A549 (cell line): ENCODE measurements at regions not wholly inside any gene's neighbourhood (a gene's known extent, or its start where the extent isn't known, plus 50 kb on each side); places are given as distances from the start of the nearest gene placed in this dataset.

Experiments
- ATAC-seq, 2 experiments: fragments of 200-7000 bp in 1 of 2; fragments of >200 bp in 1 of 2; cut with Nextera tagmentation in 1 of 2; cut with Tn5 transposase in 1 of 2; 3 replicates each; pipeline versions ENCODE4 v1.8.0 to v1.9.1; 2018 to 2020; ENCODE audit warnings: mild to moderate bottlenecking in 1 of 2, moderate library complexity in 1 of 2
- CTCF ChIA-PET: fragments of 300-600 bp; sonication (Branson Sonifier 250); formaldehyde crosslinking; extraction: SDS; loops from one replicate; lab custom pipeline; 2021; ENCODE audit warnings: antibody characterized with exemption, inconsistent platforms; lab: Yijun Ruan, JAX
- POLR2A ChIA-PET: fragments of 350-600 bp; formaldehyde crosslinking; extraction: SDS; loops from one replicate; lab custom pipeline; 2021; ENCODE audit warnings: antibody characterized with exemption, inconsistent platforms; lab: Yijun Ruan, JAX
- DNase-seq, 2 experiments: peaks; one replicate each; pipeline versions ENCODE4 v3.0.0 to v3.0.0-alpha.2; 2011 to 2016; ENCODE audit warnings: low read depth in 1 of 2, low spot score in 1 of 2
- FAIRE-seq: peaks from 2 replicates; lab custom pipeline; 2011; peaks lifted over from hg19 to GRCh38; lab: Jason Lieb, UNC
- H3K27ac ChIP-seq, 2 experiments: fragments of >200 bp; sonication (Bioruptor Twin); formaldehyde crosslinking; 3 replicates each; pipeline ENCODE4 v1.5.1; 2016 to 2017
- H3K4me1 ChIP-seq: fragments of >200 bp; sonication (Bioruptor Twin); formaldehyde crosslinking; 3 replicates; pipeline ENCODE4 v1.6.1; 2016
- H3K4me2 ChIP-seq: fragments of >200 bp; sonication (Bioruptor Twin); formaldehyde crosslinking; 3 replicates; pipeline ENCODE4 v1.6.1; 2016
- H3K4me3 ChIP-seq: fragments of >200 bp; sonication (Bioruptor Twin); formaldehyde crosslinking; 3 replicates; pipeline ENCODE4 v1.5.1; 2016
- H3K9me3 ChIP-seq: fragments of >200 bp; sonication (Bioruptor Twin); formaldehyde crosslinking; 3 replicates; pipeline ENCODE4 v1.6.1; 2016
- CBX2 ChIP-seq: fragments of 200-600 bp; sonication (generic); IDR thresholded peaks from 2 replicates; pipeline ENCODE4 v1.6.1; 2016; ENCODE audit warnings: low read depth, mild to moderate bottlenecking, borderline replicate concordance
- CBX8 ChIP-seq: fragments of 200-600 bp; sonication (generic); IDR thresholded peaks from 2 replicates; pipeline ENCODE4 v1.6.1; 2016
- EHF ChIP-seq: fragments of 250-450 bp; sonication (Bioruptor Pico); IDR thresholded peaks from 2 replicates; pipeline ENCODE4 v1.5.0; 2020; ENCODE audit warnings: mild to moderate bottlenecking
- EP300 ChIP-seq, 2 experiments: fragments of >200 bp; sonication (Bioruptor Twin); formaldehyde crosslinking; IDR thresholded peaks; 2 replicates in 1 of 2; 3 replicates in 1 of 2; pipeline ENCODE4 v1.6.1; 2016 to 2017
- ESRRA ChIP-seq: fragments of 150-350 bp; IDR thresholded peaks from 2 replicates; pipeline ENCODE4 v1.6.1; 2014; ENCODE audit warnings: mild to moderate bottlenecking, low read length, borderline replicate concordance
- FOSB ChIP-seq: fragments of 250-450 bp; sonication (Bioruptor Pico); IDR thresholded peaks from 2 replicates; pipeline ENCODE4 v1.5.0; 2020; ENCODE audit warnings: mild to moderate bottlenecking, moderate library complexity
- FOSL2 ChIP-seq, 2 experiments: fragments of 450-650 bp in 1 of 2; fragments of >200 bp in 1 of 2; sonication (Bioruptor Twin) in 1 of 2; formaldehyde crosslinking; IDR thresholded peaks; 2 replicates each; pipeline versions ENCODE4 v1.5.0 to v1.6.1; 2016 to 2020; ENCODE audit warnings: mild to moderate bottlenecking in 1 of 2, moderate library complexity in 1 of 2
- FOXS1 ChIP-seq: fragments of 250-450 bp; sonication (Bioruptor Pico); IDR thresholded peaks from 2 replicates; pipeline ENCODE4 v1.5.0; 2020; ENCODE audit warnings: mild to moderate bottlenecking, moderate library complexity
- HEYL ChIP-seq: fragments of 250-450 bp; sonication (Bioruptor Pico); IDR thresholded peaks from 2 replicates; pipeline ENCODE4 v1.8.0; 2021; ENCODE audit warnings: mild to moderate bottlenecking, moderate library complexity
- HOXB13 ChIP-seq: fragments of 250-450 bp; sonication (Bioruptor Pico); IDR thresholded peaks from 2 replicates; pipeline ENCODE4 v1.5.0; 2020; ENCODE audit warnings: low read depth, mild to moderate bottlenecking, moderate library complexity
- JUN ChIP-seq, 2 experiments: fragments of >200 bp; sonication (Bioruptor Twin); formaldehyde crosslinking; IDR thresholded peaks; 2 replicates in 1 of 2; 3 replicates in 1 of 2; pipeline ENCODE4 v1.6.1; 2016 to 2017
- JUNB ChIP-seq: fragments of >200 bp; sonication (Bioruptor Twin); formaldehyde crosslinking; IDR thresholded peaks from 2 replicates; pipeline ENCODE4 v1.6.1; 2016
- MAFK ChIP-seq: fragments of 450-650 bp; IDR thresholded peaks from 2 replicates; pipeline ENCODE4 v1.6.1; 2014; ENCODE audit not compliant: partially characterized antibody
- MAZ ChIP-seq: fragments of 150-350 bp; IDR thresholded peaks from 2 replicates; pipeline ENCODE4 v1.6.1; 2014; ENCODE audit warnings: antibody characterized with exemption, low read depth, low read length, borderline replicate concordance
- MYC ChIP-seq: IDR thresholded peaks from 2 replicates; pipeline ENCODE4 v1.6.1; 2012; ENCODE audit warnings: mild to moderate bottlenecking, inconsistent platforms, low read length, improper control_type of control experiment, borderline replicate concordance
- NFE2L2 ChIP-seq: fragments of 150-350 bp; conservative IDR thresholded peaks from 2 replicates; pipeline ENCODE4 v1.6.1; 2014; ENCODE audit warnings: low read length
- RNF2 ChIP-seq: fragments of 200-600 bp; sonication (generic); IDR thresholded peaks from 2 replicates; pipeline ENCODE4 v1.6.1; 2016; ENCODE audit warnings: low read depth, mild to moderate bottlenecking, antibody characterized with exemption, moderate library complexity, borderline replicate concordance
- TFCP2L1 ChIP-seq: fragments of 250-450 bp; sonication (Bioruptor Pico); IDR thresholded peaks from 2 replicates; pipeline ENCODE4 v1.5.0; 2021; ENCODE audit warnings: mild to moderate bottlenecking
- TP53 ChIP-seq: fragments of 250-450 bp; sonication (Bioruptor Pico); IDR thresholded peaks from 2 replicates; pipeline ENCODE4 v1.5.0; 2021; ENCODE audit warnings: mild to moderate bottlenecking, moderate library complexity
- ZFP36 ChIP-seq: fragments of 450-650 bp; IDR thresholded peaks from 2 replicates; pipeline ENCODE4 v1.6.1; 2014; ENCODE audit warnings: borderline replicate concordance; ENCODE audit not compliant: partially characterized antibody
- ZNF302 ChIP-seq: fragments of 250-450 bp; sonication (Bioruptor Pico); IDR thresholded peaks from 2 replicates; pipeline ENCODE4 v1.9.0; 2021; ENCODE audit warnings: inconsistent platforms, mild to moderate bottlenecking, moderate library complexity
- ZSCAN20 ChIP-seq: fragments of 250-450 bp; sonication (Bioruptor Pico); IDR thresholded peaks from 2 replicates; pipeline ENCODE4 v1.8.0; 2022; ENCODE audit warnings: mild to moderate bottlenecking, moderate library complexity
- WGBS: methylation state at CpG from one replicate; pipeline ENCODE4 v1.1.6; 2017; ENCODE audit errors: missing lambda C conversion rate; 5-methylcytosine and 5-hydroxymethylcytosine counted together
- TF ChIP-seq, protein P1 (sequence below): IDR thresholded peaks from 2 replicates; pipeline ENCODE4 v1.6.1; 2012
- TF ChIP-seq, protein P2 (sequence below): fragments of 150-350 bp; IDR thresholded peaks from 2 replicates; pipeline ENCODE4 v1.6.1; 2014; ENCODE audit warnings: low read depth, mild to moderate bottlenecking, low read length
- TF ChIP-seq, protein P3 (sequence below): fragments of >200 bp; sonication (Bioruptor Twin); formaldehyde crosslinking; IDR thresholded peaks from 2 replicates; pipeline ENCODE4 v1.6.1; 2016
- TF ChIP-seq, protein P4 (sequence below): fragments of 250-450 bp; sonication (Bioruptor Pico); IDR thresholded peaks from 2 replicates; pipeline ENCODE4 v1.5.0; 2021; ENCODE audit warnings: mild to moderate bottlenecking, moderate library complexity, borderline replicate concordance
- TF ChIP-seq, protein P5 (sequence below): fragments of 250-450 bp; sonication (Bioruptor Pico); IDR thresholded peaks from 2 replicates; pipeline ENCODE4 v1.5.0; 2020; ENCODE audit warnings: low read depth, mild to moderate bottlenecking, moderate library complexity
- TF ChIP-seq, protein P6 (sequence below): fragments of >200 bp; sonication (Bioruptor Twin); formaldehyde crosslinking; IDR thresholded peaks from 3 replicates; pipeline ENCODE4 v1.6.1; 2016

DNA sequence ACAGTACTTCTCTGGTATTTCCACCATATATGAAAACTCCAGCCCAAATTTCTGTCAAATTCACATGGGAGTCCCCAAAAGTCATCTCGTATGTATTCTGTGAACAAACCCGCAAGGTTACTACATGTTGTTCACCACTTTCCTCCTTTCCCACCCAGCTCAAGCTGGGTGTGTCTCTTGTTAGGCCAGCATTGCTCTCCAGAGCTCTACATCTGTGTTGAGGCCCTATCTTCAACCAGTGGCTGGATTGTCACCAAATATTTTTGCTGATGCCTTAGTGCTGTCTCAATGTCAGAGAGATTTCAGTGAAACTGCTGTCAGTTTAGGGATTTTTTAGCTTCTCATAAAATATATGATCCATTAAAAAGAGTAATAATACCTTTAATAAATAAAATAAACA lies 230.9 kb downstream of the BTG1 start:
- DNase-seq (no peak), ATAC-seq (no peak), FAIRE-seq (no peak)
- H3K4me1 ChIP-seq = no peaks in the 10 kb centered on the region
- H3K9me3 ChIP-seq = no peaks in the 10 kb centered on the region
- H3K27ac ChIP-seq = no peak overlapping the region
- ChIA-PET POLR2A (no interaction called here), CTCF (no interaction called here)
- H3K4me2 ChIP-seq = no peak overlapping the region
- TF ChIP-seq TP53 (no peak), HEYL (CRISPR knock-in tag) (no peak), ESRRA (no peak), MAZ (no peak), TFCP2L1 (no peak), CBX8 (no peak)
- TF ChIP-seq, protein P1, sequence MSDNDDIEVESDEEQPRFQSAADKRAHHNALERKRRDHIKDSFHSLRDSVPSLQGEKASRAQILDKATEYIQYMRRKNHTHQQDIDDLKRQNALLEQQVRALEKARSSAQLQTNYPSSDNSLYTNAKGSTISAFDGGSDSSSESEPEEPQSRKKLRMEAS = no peak
- TF ChIP-seq, protein P2, sequence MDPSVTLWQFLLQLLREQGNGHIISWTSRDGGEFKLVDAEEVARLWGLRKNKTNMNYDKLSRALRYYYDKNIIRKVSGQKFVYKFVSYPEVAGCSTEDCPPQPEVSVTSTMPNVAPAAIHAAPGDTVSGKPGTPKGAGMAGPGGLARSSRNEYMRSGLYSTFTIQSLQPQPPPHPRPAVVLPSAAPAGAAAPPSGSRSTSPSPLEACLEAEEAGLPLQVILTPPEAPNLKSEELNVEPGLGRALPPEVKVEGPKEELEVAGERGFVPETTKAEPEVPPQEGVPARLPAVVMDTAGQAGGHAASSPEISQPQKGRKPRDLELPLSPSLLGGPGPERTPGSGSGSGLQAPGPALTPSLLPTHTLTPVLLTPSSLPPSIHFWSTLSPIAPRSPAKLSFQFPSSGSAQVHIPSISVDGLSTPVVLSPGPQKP = no peak
- TF ChIP-seq, protein P3, sequence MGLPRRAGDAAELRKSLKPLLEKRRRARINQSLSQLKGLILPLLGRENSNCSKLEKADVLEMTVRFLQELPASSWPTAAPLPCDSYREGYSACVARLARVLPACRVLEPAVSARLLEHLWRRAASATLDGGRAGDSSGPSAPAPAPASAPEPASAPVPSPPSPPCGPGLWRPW = no peak
- H3K4me3 ChIP-seq = no peak overlapping the region
- 85% methylated on average over 2 of the region's 2 CpGs for WGBS

DNA sequence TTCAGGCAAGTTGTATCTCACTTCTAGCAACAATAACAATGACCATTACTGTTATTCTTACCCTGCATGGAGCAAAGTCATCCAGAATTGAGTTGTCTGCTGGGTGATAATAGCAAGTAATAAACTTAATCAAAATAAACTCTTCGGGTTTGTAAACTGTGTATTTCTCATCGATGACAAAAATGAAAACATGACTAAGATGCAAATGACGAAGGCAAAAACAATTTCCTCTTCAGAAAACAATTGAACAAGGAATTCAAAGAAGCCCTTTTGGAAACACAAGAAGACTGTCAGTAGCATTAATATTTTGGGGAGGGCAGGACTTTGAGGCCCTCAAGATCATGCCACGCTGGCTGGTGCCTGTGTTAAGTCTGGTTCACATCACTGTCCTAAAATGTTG lies 232.0 kb downstream of the BTG1 start:
- Histone ChIP-seq H3K4me2 (no peak overlapping the region), H3K4me1 (no peaks in the 10 kb centered on the region)
- FAIRE-seq (no peak), ATAC-seq (no peak)
- 64% methylated on average over 4 of the region's 4 CpGs for WGBS
- CTCF ChIA-PET = no interaction called here
- TF ChIP-seq, protein P4, sequence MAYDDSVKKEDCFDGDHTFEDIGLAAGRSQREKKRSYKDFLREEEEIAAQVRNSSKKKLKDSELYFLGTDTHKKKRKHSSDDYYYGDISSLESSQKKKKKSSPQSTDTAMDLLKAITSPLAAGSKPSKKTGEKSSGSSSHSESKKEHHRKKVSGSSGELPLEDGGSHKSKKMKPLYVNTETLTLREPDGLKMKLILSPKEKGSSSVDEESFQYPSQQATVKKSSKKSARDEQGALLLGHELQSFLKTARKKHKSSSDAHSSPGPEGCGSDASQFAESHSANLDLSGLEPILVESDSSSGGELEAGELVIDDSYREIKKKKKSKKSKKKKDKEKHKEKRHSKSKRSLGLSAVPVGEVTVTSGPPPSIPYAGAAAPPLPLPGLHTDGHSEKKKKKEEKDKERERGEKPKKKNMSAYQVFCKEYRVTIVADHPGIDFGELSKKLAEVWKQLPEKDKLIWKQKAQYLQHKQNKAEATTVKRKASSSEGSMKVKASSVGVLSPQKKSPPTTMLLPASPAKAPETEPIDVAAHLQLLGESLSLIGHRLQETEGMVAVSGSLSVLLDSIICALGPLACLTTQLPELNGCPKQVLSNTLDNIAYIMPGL (CRISPR knock-in tag) = no peak
- TF ChIP-seq EHF (CRISPR knock-in tag) = no peak
- TF ChIP-seq HOXB13 (CRISPR knock-in tag) = no peak
- TF ChIP-seq CBX2 = no peak
- no peak for TF ChIP-seq EP300 (IDR thresholded peaks at IDR 0.05)
- no peak for TF ChIP-seq FOSB (CRISPR knock-in tag)
- TF ChIP-seq NFE2L2 = no peak
- TF ChIP-seq, all 56 proteins: peak for 0
- H3K27ac ChIP-seq = no peak overlapping the region
- H3K9me3 ChIP-seq = no peaks in the 10 kb centered on the region
- no peak for DNase-seq
- POLR2A ChIA-PET = no interaction called here
- H3K4me3 ChIP-seq = no peak overlapping the region

DNA sequence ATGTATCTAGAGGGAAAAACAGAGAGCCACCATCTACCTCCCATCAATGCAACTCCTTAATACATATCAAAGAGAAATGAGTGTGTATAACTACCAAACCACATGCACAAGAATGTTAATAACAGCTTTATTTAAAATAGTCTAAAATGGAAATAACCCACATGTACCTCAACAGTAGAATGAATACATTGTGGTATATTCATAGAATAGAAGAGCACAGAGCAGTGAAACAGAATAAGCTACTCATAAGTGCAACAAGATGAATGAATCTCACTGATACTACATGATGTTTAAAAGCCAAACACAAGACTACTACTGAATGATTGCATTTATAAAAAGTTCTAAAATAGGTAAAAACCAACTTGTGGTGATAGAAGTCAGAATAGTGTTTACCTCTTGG lies 232.5 kb downstream of the BTG1 start:
- Histone ChIP-seq H3K27ac (no peak overlapping the region), H3K4me2 (no peak overlapping the region), H3K4me3 (no peak overlapping the region), H3K9me3 (no peaks in the 10 kb centered on the region), H3K4me1 (no peaks in the 10 kb centered on the region)
- FAIRE-seq (peak; percentile 39), ATAC-seq (no peak), DNase-seq (no peak)
- CTCF ChIA-PET = no interaction called here
- TF ChIP-seq MAFK (no peak), ZNF302 (CRISPR knock-in tag) (no peak), NFE2L2 (no peak), MYC (no peak), JUN (IDR thresholded peaks at IDR 0.05) (no peak), FOSL2 (IDR thresholded peaks at IDR 0.05) (no peak), FOSL2 (CRISPR knock-in tag; IDR thresholded peaks at IDR 0.05) (no peak), TP53 (no peak), MAZ (no peak), ZFP36 (no peak), FOXS1 (no peak), RNF2 (no peak), JUNB (no peak), ZSCAN20 (CRISPR knock-in tag) (no peak)
- TF ChIP-seq, protein P5, sequence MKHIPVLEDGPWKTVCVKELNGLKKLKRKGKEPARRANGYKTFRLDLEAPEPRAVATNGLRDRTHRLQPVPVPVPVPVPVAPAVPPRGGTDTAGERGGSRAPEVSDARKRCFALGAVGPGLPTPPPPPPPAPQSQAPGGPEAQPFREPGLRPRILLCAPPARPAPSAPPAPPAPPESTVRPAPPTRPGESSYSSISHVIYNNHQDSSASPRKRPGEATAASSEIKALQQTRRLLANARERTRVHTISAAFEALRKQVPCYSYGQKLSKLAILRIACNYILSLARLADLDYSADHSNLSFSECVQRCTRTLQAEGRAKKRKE (CRISPR knock-in tag) = no peak
- TF ChIP-seq, protein P1 = no peak
- TF ChIP-seq, protein P6, sequence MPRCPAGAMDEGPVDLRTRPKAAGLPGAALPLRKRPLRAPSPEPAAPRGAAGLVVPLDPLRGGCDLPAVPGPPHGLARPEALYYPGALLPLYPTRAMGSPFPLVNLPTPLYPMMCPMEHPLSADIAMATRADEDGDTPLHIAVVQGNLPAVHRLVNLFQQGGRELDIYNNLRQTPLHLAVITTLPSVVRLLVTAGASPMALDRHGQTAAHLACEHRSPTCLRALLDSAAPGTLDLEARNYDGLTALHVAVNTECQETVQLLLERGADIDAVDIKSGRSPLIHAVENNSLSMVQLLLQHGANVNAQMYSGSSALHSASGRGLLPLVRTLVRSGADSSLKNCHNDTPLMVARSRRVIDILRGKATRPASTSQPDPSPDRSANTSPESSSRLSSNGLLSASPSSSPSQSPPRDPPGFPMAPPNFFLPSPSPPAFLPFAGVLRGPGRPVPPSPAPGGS = no peak
- POLR2A ChIA-PET = no interaction called here
